Testis (tissue), 2 donors: ENCODE measurements at regions not wholly inside any gene's neighbourhood (a gene's known extent, or its start where the extent isn't known, plus 50 kb on each side); places are given as distances from the start of the nearest gene placed in this dataset.

Experiments used
- POLR2A ChIP-seq: fragments of 450-650 bp; IDR thresholded peaks from one replicate; pipeline ENCODE4 v1.6.1; 2017; ENCODE audit warnings: antibody characterized with exemption, mild to moderate bottlenecking, moderate library complexity
- TF ChIP-seq, protein P1 (sequence below), 3 experiments: fragments of 450-650 bp in 2 of 3; fragments of 200-600 bp in 1 of 3; sonication (generic) in 1 of 3; IDR thresholded peaks; one replicate each; pipeline ENCODE4 v1.5.1; 2016 to 2019; ENCODE audit warnings: antibody characterized with exemption in 3 of 3, mild to moderate bottlenecking in 2 of 3, moderate library complexity in 1 of 3

- TF ChIP-seq, protein P1, sequence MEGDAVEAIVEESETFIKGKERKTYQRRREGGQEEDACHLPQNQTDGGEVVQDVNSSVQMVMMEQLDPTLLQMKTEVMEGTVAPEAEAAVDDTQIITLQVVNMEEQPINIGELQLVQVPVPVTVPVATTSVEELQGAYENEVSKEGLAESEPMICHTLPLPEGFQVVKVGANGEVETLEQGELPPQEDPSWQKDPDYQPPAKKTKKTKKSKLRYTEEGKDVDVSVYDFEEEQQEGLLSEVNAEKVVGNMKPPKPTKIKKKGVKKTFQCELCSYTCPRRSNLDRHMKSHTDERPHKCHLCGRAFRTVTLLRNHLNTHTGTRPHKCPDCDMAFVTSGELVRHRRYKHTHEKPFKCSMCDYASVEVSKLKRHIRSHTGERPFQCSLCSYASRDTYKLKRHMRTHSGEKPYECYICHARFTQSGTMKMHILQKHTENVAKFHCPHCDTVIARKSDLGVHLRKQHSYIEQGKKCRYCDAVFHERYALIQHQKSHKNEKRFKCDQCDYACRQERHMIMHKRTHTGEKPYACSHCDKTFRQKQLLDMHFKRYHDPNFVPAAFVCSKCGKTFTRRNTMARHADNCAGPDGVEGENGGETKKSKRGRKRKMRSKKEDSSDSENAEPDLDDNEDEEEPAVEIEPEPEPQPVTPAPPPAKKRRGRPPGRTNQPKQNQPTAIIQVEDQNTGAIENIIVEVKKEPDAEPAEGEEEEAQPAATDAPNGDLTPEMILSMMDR (IDR thresholded peaks at IDR 0.05) = no peak
- TF ChIP-seq POLR2A = no peak
Observed at GRCh38 chr7:118627467-118627866, 403.0 kb downstream of the ANKRD7 start.
